Cardiac fibroblast (primary cell): ENCODE measurements at regions not wholly inside any gene's neighbourhood (a gene's known extent, or its start where the extent isn't known, plus 50 kb on each side); places are given as distances from the start of the nearest gene placed in this dataset.

Experiments
- DNase-seq, 2 donors: peaks; one replicate each; pipeline versions ENCODE4 v3.0.0 to v3.0.0-alpha.2; 2010; ENCODE audit warnings: low read depth in 2 of 2
- H3K4me3 ChIP-seq, 2 donors: replicated peaks in 1 of 2; 1 replicate in 1 of 2; 2 replicates in 1 of 2; pipeline ENCODE4 v1.5.1; 2011; ENCODE audit warnings: low read depth in 2 of 2, low read length in 2 of 2, mild to moderate bottlenecking in 2 of 2, moderate library complexity in 1 of 2
- TF ChIP-seq, protein P1 (sequence below): IDR thresholded peaks from one replicate; pipeline ENCODE4 v1.5.1; 2011; ENCODE audit warnings: low read depth, mild to moderate bottlenecking, low read length, inconsistent platforms

DNA sequence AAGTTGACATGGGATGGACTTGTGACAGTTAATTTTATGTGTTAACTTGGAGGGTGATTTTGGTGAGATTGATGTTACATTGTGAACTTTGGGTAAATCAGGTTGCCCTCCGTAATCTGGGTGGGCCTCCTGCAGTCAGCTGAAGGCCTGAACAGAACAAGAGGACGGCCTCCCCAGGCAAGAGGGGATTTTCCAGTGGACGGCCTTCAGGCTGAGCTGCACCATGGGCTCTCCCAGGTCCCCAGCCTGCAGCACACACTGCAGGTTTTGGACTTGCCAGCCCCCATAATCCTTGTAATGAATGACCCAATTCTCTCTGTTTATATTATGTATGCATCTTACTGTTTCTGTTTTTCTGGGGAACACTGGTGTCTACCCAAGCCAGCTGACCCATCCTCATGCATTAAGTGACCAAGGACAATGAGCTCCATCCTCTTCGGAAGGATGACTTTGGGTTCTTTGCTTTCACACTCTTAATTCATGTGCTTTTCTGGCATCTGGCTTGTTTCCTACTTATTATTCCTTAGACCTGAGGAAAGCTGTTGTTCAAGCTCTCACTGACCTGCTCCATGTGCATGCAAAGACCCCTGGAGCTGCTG lies 64.2 kb downstream of the DACT2 start:
- TF ChIP-seq, protein P1, sequence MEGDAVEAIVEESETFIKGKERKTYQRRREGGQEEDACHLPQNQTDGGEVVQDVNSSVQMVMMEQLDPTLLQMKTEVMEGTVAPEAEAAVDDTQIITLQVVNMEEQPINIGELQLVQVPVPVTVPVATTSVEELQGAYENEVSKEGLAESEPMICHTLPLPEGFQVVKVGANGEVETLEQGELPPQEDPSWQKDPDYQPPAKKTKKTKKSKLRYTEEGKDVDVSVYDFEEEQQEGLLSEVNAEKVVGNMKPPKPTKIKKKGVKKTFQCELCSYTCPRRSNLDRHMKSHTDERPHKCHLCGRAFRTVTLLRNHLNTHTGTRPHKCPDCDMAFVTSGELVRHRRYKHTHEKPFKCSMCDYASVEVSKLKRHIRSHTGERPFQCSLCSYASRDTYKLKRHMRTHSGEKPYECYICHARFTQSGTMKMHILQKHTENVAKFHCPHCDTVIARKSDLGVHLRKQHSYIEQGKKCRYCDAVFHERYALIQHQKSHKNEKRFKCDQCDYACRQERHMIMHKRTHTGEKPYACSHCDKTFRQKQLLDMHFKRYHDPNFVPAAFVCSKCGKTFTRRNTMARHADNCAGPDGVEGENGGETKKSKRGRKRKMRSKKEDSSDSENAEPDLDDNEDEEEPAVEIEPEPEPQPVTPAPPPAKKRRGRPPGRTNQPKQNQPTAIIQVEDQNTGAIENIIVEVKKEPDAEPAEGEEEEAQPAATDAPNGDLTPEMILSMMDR: no peak
- H3K4me3 ChIP-seq: no peak overlapping the region
- DNase-seq: no peak

GRCh38 chr6:168252267-168252666 lies 67.3 kb downstream of the DACT2 start:
- TF ChIP-seq, protein P1: no peak
- no peak for DNase-seq
- no peak overlapping the region for H3K4me3 ChIP-seq

- H3K4me3 ChIP-seq: no peak overlapping the region
- DNase-seq: no peak
- TF ChIP-seq, protein P1: no peak
These were observed 69.3 kb downstream of the DACT2 start for GRCh38 chr6:168250250-168250649.

- TF ChIP-seq, protein P1: no peak
- H3K4me3 ChIP-seq: no peak overlapping the region
- no peak for DNase-seq
These were observed 69.8 kb downstream of the DACT2 start for GRCh38 chr6:168249746-168250145.

GRCh38 chr6:168248148-168248620 lies 71.4 kb downstream of the DACT2 start:
- H3K4me3 ChIP-seq: no peak overlapping the region
- no peak for DNase-seq
- TF ChIP-seq, protein P1: no peak

DNA sequence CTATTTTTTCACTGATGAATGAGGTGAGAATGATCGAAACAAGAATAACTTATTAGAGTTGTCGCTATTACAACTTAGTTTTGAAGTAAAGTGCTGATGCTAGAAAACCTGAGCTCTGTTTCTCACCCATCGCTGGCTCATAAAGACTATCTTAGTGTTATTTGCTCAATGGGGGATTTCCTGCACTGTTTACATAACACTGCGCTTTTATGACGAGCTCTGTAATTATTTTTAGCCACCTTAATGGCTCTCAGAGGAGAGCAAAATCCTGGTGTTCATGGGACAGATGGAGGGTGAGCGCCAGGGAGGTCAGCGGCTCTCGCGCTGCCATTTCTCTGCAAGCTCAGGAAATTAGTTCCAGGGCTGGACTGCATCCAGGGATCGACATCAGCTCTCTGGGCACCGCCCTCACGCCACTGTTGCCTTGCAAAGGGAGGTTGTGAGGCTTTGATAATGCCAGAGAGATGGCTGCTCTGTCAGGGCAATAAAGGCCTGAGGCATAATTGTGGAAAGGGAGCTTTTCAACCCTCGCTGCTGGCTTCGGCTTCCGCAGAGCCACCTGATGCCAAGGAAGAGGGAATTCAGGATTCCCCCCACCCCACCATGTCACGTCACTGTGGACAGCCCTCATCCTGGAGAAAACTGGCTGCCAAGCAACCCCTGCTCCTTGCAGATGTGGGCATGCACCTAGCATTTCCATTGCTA lies 72.0 kb downstream of the DACT2 start:
- TF ChIP-seq, protein P1: no peak
- no peak for DNase-seq
- no peak overlapping the region for H3K4me3 ChIP-seq
